ENCODE measurements at regions not wholly inside any gene's neighbourhood (a gene's known extent, or its start where the extent isn't known, plus 50 kb on each side); places are given as distances from the start of the nearest gene placed in this dataset.

DNA sequence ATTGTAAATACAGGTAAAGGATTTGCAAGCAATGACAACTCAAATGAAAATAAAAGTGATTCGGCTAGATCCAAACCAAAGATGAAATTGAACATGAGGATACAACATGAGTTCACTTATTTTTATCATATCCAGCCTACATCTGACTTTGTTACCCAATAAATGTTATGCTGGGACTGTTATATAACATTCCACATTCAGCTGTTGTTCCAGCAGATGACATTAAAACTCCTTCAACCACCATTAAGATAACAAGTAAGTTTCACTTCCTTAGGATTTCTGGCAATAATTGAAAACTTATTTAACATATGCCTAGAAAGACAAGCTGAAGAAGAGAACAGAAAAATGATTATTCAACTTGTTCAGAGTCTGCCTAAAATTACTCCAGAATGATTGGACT lies 729.4 kb downstream of the CDH11 start:
- no peak for ATAC-seq
- Mint-ChIP-seq H3K4me1 (no peaks in the 10 kb centered on the region), H3K9me3 (peaks cover 4 to 38% (median 12%) of the 10 kb centered on the region in 9 donors), H3K27me3 (no peaks in the 10 kb centered on the region), H3K4me3 (no peak overlapping the region), H3K36me3 (peaks cover 0 to 3% (median 0%) of the 10 kb centered on the region in 3 donors), H3K27ac (no peak overlapping the region)
- POLR2A ChIA-PET: no interaction called here
- no peak for DNase-seq

DNA sequence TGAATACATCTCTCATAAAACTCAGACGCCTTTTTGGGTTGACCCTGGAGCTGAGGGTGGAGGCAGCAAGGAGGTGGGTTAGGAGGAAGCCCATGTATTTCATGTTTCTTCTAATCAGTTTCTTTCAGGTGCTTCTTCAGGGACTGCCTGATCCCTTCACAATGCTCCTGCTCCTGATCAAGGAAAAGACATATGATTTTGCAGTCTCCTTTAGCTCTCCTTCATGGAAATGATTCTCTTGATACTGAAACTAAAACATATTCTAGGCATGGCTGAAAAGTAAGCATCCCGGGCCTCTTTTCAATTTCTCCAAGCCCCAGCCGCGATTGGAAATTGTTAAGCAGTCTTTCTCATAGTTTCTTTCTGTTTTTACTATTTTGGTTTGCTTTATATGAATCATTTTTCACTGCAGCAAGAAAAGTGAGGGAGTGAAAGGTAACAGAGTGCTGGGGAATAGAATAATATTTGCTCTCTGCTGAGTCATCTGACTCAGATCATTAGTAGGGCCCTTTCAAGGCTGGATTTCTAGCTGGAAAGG lies 730.7 kb downstream of the CDH11 start:
- no peak for ATAC-seq
- no peak for DNase-seq
- H3K9me3 Mint-ChIP-seq: peaks cover 4 to 38% (median 18%) of the 10 kb centered on the region in 9 donors

DNA sequence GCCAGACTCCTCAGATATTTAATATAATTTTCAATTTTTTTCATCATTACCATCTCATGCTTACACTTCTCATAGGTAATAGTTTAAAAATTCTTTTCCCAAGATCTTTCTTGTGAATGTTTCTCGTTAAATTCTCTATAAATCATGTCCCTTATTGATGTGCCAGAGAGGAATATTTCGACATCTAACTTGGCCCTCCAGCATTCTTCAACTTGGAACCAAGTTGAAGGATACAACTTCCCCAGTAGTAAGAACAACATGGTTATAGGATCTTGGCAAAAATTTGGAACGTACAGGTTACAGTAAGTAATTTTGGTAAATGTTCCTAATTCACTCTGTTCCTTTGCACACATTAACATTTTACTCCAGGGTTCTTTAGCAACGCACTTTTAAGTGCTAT lies 731.8 kb downstream of the CDH11 start:
- ATAC-seq (no peak), DNase-seq (no peak)
- no peak overlapping the region for H3K27ac Mint-ChIP-seq
- POLR2A ChIA-PET: no interaction called here
- H3K4me1 Mint-ChIP-seq: no peaks in the 10 kb centered on the region
- no peak overlapping the region for H3K4me3 Mint-ChIP-seq
- H3K36me3 Mint-ChIP-seq: peaks cover 0 to 13% (median 0%) of the 10 kb centered on the region in 3 donors
- H3K9me3 Mint-ChIP-seq: peaks cover 4 to 46% (median 21%) of the 10 kb centered on the region in 9 donors
- no peaks in the 10 kb centered on the region for H3K27me3 Mint-ChIP-seq

More for the DNA sequence above, 730.7 kb downstream of the CDH11 start:
- Mint-ChIP-seq H3K36me3 (peaks cover 0 to 6% (median 0%) of the 10 kb centered on the region in 3 donors), H3K27ac (no peak overlapping the region), H3K27me3 (no peaks in the 10 kb centered on the region), H3K4me1 (no peaks in the 10 kb centered on the region), H3K4me3 (no peak overlapping the region)
- POLR2A ChIA-PET: no interaction called here

DNA sequence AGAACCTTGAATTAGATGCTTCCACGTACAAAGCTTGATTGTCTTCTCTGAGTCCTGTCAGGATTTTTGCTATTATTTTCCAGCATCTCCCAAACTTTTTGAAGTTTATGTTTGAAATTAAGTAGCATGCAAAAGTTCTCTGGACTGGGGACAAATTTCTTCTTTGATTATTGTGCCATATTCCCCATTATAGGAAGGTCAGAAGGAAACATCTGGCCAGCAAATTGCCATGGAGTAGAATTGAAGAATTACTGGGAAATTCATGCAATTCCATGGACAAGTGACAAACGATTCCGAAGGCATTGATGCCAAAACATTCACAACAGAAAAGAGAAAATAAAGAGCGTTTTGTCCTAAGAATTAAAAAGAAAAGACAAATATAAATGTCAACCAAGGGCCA lies 737.2 kb downstream of the CDH11 start:
- POLR2A ChIA-PET: no interaction called here
- no peak overlapping the region for H3K27ac Mint-ChIP-seq
- no peak for ATAC-seq
- peaks cover 0 to 17% (median 0%) of the 10 kb centered on the region in 3 donors for H3K36me3 Mint-ChIP-seq
- H3K4me1 Mint-ChIP-seq: no peaks in the 10 kb centered on the region
- H3K4me3 Mint-ChIP-seq: no peak overlapping the region
- no peak for DNase-seq
- peaks cover 8 to 49% (median 22%) of the 10 kb centered on the region in 9 donors for H3K9me3 Mint-ChIP-seq
- no peaks in the 10 kb centered on the region for H3K27me3 Mint-ChIP-seq

DNA sequence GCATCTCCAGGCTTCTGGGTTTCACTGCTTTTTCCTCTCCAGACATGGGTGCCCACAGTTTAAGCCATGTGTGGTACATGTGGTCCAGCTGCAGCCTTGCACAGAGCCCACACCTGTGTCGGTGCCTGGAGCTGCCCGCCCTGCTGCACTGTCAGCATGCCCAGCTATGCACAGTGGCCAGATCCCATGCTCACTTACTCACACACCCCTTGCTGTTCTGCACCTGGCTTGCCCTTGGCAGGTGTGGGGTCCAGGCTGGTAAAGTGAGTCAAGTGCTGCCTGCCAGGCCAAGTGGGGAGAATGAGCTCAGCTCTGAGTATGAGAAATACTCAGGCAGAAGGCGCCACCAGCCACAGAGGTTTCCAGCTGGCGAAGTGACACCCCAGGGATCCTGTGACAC lies 739.9 kb downstream of the CDH11 start:
- Mint-ChIP-seq H3K4me1 (no peaks in the 10 kb centered on the region), H3K9me3 (peaks cover 5 to 55% (median 15%) of the 10 kb centered on the region in 9 donors)

DNA sequence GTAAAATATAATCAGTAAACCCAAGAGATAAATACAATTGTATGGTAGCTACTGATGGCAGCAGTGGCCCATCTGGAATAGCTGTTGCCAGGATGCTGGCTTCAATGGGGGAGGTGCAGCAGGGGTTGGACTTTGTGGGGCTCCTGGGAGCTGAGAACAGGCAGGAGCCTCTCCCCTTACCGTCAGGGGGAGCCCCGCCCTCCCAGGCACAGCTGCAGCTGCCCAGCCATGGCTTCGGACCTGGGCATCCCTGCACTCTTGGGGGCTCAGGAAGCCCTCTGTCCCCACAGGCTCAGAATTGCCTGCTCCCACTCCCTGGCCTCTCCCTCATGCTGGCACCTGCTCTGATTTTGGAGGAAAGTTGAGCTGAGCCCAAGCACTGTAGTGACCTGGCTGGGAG lies 741.1 kb downstream of the CDH11 start:
- H3K36me3 Mint-ChIP-seq: peaks cover 0 to 7% (median 0%) of the 10 kb centered on the region in 3 donors
- POLR2A ChIA-PET: no interaction called here
- no peaks in the 10 kb centered on the region for H3K27me3 Mint-ChIP-seq
- H3K9me3 Mint-ChIP-seq: peaks cover 3 to 52% (median 10%) of the 10 kb centered on the region in 9 donors
- H3K4me3 Mint-ChIP-seq: no peak overlapping the region
- no peaks in the 10 kb centered on the region for H3K4me1 Mint-ChIP-seq
- ATAC-seq (no peak), DNase-seq (no peak)
- H3K27ac Mint-ChIP-seq: no peak overlapping the region

More for the DNA sequence above, 739.9 kb downstream of the CDH11 start:
- Mint-ChIP-seq H3K4me3 (no peak overlapping the region), H3K36me3 (peaks cover 0 to 17% (median 0%) of the 10 kb centered on the region in 3 donors), H3K27ac (no peak overlapping the region), H3K27me3 (no peaks in the 10 kb centered on the region)
- POLR2A ChIA-PET: no interaction called here
- DNase-seq (no peak), ATAC-seq (no peak)

DNA sequence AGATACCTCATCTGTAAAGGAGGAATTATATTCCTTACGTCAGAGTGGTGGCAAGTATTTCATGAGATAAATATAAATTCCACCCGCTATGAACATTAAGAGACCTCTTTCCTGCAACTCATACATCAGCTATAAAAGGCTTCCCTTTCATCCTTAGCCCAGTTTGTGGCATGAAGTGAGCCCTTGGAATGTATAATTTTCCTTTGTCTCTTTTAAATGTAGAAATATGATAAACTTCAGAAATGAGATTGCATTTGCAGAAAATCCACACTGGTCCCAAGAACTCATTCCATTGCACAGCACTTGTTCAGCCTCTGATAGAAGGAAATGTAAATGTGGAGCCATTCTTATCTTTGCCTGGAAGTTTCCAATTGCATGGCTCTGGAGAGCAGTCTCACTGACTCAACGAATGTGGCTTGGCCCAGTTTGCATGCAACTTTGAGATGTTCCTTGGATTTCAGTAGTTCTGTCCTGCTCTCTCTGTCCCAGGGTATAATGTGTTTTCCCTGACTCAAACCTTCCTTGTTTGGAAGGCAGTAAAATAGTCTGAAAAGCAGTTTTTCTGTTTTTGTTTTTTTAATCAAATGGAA lies 746.4 kb downstream of the CDH11 start:
- Mint-ChIP-seq H3K9me3 (peaks cover 0 to 55% (median 11%) of the 10 kb centered on the region in 9 donors), H3K4me1 (no peaks in the 10 kb centered on the region), H3K27ac (no peak overlapping the region), H3K27me3 (no peaks in the 10 kb centered on the region), H3K4me3 (no peak overlapping the region), H3K36me3 (no peaks in the 10 kb centered on the region)
- ATAC-seq (no peak), DNase-seq (no peak)
- POLR2A ChIA-PET: no interaction called here

DNA sequence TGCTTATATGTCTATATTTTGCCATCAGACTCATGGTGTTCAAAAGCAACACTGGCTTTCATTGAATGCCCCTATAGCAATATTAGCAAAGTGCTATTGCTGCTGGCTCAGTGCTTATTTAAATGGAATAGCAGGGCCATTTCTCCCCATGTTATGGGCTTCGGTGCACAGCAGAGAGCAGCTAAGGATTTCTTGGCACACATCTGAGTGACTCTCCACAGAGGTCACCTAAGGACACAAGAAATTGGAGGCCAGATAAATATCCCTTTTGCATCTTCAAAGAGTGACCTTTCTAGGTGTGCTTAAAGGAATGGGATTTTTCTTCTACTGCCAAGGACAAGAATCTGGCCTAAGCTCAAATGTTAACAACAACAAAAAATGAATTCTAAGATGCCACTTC lies 751.8 kb downstream of the CDH11 start:
- peaks cover 0 to 12% (median 5%) of the 10 kb centered on the region in 9 donors for H3K9me3 Mint-ChIP-seq
- H3K4me1 Mint-ChIP-seq: no peaks in the 10 kb centered on the region
- no peak for ATAC-seq
- no peaks in the 10 kb centered on the region for H3K36me3 Mint-ChIP-seq
- no peak overlapping the region for H3K4me3 Mint-ChIP-seq
- H3K27me3 Mint-ChIP-seq: no peaks in the 10 kb centered on the region
- H3K27ac Mint-ChIP-seq: no peak overlapping the region
- DNase-seq: no peak
- POLR2A ChIA-PET: no interaction called here

DNA sequence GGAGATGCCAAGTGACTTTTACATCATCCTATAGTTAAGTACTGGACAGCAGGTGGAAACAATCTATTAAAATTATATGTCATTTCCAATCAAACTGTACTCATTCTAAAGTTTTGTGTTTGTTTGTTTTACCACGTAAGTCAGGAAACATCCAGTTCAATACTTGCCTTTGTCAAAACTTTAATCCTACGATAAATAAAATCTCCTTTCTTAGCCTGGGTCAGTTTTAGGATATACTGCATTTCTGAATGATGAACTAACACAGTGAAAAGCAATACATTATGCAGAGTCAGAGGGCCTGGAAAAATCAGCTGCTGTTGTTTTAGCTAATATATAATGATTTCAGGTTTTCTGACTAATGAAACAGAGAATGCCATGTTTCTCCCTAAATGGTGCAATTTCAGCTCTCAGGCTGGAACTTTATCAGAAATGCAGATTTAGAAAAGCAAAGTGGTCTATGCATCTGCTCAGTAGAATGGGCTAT lies 756.4 kb downstream of the CDH11 start:
- no peak for DNase-seq
- Mint-ChIP-seq H3K4me1 (no peaks in the 10 kb centered on the region), H3K27ac (no peak overlapping the region), H3K36me3 (no peaks in the 10 kb centered on the region), H3K4me3 (no peak overlapping the region), H3K9me3 (peaks cover 0 to 17% (median 2%) of the 10 kb centered on the region in 9 donors), H3K27me3 (no peaks in the 10 kb centered on the region)
- no peak for ATAC-seq
- POLR2A ChIA-PET: no interaction called here

DNA sequence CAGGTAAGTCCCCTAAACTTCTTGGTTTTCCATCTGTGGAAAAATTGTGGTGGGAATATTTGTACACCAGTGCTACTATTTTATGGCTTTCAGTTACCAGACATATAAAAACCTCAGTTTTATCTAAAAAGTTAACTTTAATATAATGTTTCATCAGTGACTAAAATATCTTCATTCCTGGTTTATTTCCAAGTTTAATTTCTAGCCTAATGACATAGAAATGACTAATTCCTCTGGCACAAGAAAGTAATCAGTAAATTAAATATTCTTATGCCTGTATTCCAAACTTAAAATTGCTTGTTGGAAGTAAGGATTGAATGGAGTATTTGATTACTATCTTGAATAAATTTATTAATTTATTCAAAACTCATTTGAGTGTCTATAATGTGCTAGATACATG lies 757.0 kb downstream of the CDH11 start:
- no peak for ATAC-seq
- Mint-ChIP-seq H3K36me3 (no peaks in the 10 kb centered on the region), H3K4me3 (no peak overlapping the region), H3K4me1 (no peaks in the 10 kb centered on the region), H3K27ac (no peak overlapping the region), H3K27me3 (no peaks in the 10 kb centered on the region), H3K9me3 (peaks cover 0 to 23% (median 6%) of the 10 kb centered on the region in 9 donors)
- DNase-seq: no peak
- POLR2A ChIA-PET: no interaction called here

DNA sequence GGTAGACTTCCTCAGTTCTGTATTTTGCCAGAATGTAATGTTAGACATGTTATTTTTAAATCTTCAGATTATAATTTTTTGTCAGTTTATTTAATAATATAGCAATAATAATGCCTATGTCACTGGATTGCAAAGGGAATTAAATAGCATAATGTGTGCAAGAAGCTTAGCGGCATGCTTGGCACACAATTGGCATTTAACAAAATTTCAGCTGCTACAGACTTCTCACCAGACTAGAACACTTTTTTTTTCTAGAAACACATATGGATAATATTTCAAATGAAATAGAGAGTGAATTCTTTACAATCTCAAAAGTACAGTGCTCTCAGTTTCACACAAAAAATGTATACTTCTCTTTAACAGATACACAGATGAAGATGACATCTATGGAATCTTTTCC lies 757.4 kb downstream of the CDH11 start:
- POLR2A ChIA-PET: no interaction called here
- ATAC-seq: no peak

DNA sequence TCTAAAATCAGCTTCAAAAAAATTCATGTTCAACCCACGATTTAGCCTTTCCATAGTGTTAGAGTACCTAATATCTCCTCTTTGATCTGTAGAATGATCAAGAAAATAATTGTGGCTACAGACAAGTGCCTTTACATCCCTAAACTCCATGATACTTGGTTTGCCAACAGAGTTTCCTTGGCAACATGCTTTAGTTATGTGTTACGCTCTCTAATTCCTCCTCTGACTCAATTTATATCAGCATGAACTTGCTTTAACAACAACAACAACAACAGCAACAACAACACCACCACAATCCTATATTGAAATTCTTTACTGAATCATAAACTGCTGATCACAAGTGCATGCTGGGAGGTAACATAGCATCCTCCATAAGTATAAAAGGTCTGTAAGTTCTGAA lies 757.8 kb downstream of the CDH11 start:
- H3K27me3 Mint-ChIP-seq: no peaks in the 10 kb centered on the region
- ATAC-seq (no peak), DNase-seq (no peak)
- POLR2A ChIA-PET: no interaction called here
- H3K4me1 Mint-ChIP-seq: no peaks in the 10 kb centered on the region
- H3K27ac Mint-ChIP-seq: no peak overlapping the region
- no peaks in the 10 kb centered on the region for H3K36me3 Mint-ChIP-seq
- no peak overlapping the region for H3K4me3 Mint-ChIP-seq
- peaks cover 0 to 30% (median 8%) of the 10 kb centered on the region in 9 donors for H3K9me3 Mint-ChIP-seq

More for the DNA sequence above, 757.4 kb downstream of the CDH11 start:
- DNase-seq: no peak
- Mint-ChIP-seq H3K4me1 (no peaks in the 10 kb centered on the region), H3K27me3 (no peaks in the 10 kb centered on the region), H3K36me3 (no peaks in the 10 kb centered on the region), H3K27ac (no peak overlapping the region), H3K9me3 (peaks cover 0 to 26% (median 8%) of the 10 kb centered on the region in 9 donors), H3K4me3 (no peak overlapping the region)

DNA sequence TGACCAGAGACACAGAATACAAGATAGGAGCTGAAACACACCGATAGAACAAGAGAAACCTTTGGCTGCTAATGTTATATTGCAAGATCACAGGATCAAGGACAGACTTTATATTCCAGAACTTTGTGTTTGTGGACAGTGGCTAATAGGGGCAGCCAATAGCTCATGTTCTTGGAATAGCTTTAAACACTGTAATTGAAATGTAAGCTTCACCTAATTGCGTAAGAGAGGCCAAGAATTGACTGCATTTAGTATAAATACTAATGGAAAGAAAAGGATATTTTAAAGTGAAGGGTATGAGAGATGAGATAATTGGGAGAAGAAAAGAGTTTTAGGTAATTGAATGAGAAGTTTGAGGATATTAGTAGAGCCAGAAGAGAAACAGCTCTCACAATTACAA lies 758.8 kb downstream of the CDH11 start:
- no peak for DNase-seq
- POLR2A ChIA-PET: no interaction called here
- peak overlapping the region in 1 of 10 donors; percentile 31 for H3K27ac Mint-ChIP-seq
- H3K4me3 Mint-ChIP-seq: no peak overlapping the region
- peaks cover 0 to 39% (median 10%) of the 10 kb centered on the region in 9 donors for H3K9me3 Mint-ChIP-seq
- no peaks in the 10 kb centered on the region for H3K27me3 Mint-ChIP-seq
- ATAC-seq: no peak
- no peaks in the 10 kb centered on the region for H3K4me1 Mint-ChIP-seq
- no peaks in the 10 kb centered on the region for H3K36me3 Mint-ChIP-seq

DNA sequence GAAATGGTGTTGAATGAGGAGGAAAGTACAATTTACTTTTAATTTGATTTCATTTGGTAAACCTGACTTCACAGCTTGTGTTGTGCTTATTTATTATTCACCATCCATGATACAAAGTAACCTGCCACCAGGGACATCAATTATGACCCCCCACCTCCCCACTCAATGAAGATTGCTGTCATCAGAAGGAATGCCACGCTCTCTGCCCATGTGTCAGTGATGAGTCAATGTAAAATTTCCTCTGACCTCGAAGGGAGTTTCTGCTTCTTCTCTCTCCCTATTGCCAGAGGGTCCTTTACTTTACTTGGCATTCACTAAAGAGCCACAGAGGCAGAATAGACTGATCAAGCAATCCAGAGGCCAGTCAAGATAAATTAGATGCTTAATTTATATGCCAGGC lies 759.7 kb downstream of the CDH11 start:
- no peak for ATAC-seq
- no peaks in the 10 kb centered on the region for H3K27me3 Mint-ChIP-seq
- H3K27ac Mint-ChIP-seq: no peak overlapping the region
- no peaks in the 10 kb centered on the region for H3K4me1 Mint-ChIP-seq
- H3K4me3 Mint-ChIP-seq: no peak overlapping the region
- H3K36me3 Mint-ChIP-seq: no peaks in the 10 kb centered on the region
- H3K9me3 Mint-ChIP-seq: peaks cover 0 to 45% (median 10%) of the 10 kb centered on the region in 9 donors
- POLR2A ChIA-PET: no interaction called here
- no peak for DNase-seq
